GM10248 (cell line): ENCODE measurements at regions not wholly inside any gene's neighbourhood (a gene's known extent, or its start where the extent isn't known, plus 50 kb on each side); places are given as distances from the start of the nearest gene placed in this dataset.

ENCODE experiments used
- CTCF ChIA-PET: fragments of 300-600 bp; sonication (Branson Sonifier 250); formaldehyde crosslinking; extraction: SDS; loops from one replicate; lab custom pipeline; 2021; ENCODE audit warnings: antibody characterized with exemption; lab: Yijun Ruan, JAX
- POLR2A ChIA-PET: fragments of 350-650 bp; sonication (Branson Sonifier 250); formaldehyde crosslinking; extraction: SDS; loops from one replicate; lab custom pipeline; 2020; ENCODE audit warnings: antibody characterized with exemption; lab: Yijun Ruan, JAX
- DNase-seq: peaks from one replicate; pipeline ENCODE4 v3.0.0; 2012; ENCODE audit errors: extremely low spot score
- CTCF ChIP-seq: IDR thresholded peaks from 2 replicates; pipeline ENCODE4 v1.5.1; 2012; ENCODE audit warnings: mild to moderate bottlenecking, low read depth; ENCODE audit errors: extremely low read depth, missing control alignments, control extremely low read depth

- CTCF ChIA-PET, result no interaction called here
Observed at GRCh38 chr10:52410916-52411315, 96.8 kb downstream of the DKK1 start.

GRCh38 chr10:52419281-52419680 lies 105.2 kb downstream of the DKK1 start:
- ChIA-PET POLR2A (no interaction called here), CTCF (no interaction called here)
- no peak for TF ChIP-seq CTCF
- DNase-seq, result no peak

More at GRCh38 chr10:52410916-52411315, 96.8 kb downstream of the DKK1 start:
- POLR2A ChIA-PET, result no interaction called here
- no peak for DNase-seq
- TF ChIP-seq CTCF, result no peak

- no peak for DNase-seq
- CTCF ChIA-PET, result no interaction called here
- TF ChIP-seq CTCF, result no peak
- POLR2A ChIA-PET, result no interaction called here
Observed at GRCh38 chr10:52420656-52421055, 106.6 kb downstream of the DKK1 start.

GRCh38 chr10:52423369-52423768 lies 109.3 kb downstream of the DKK1 start:
- ChIA-PET CTCF (no interaction called here), POLR2A (no interaction called here)
- no peak for DNase-seq
- TF ChIP-seq CTCF, result no peak

DNA sequence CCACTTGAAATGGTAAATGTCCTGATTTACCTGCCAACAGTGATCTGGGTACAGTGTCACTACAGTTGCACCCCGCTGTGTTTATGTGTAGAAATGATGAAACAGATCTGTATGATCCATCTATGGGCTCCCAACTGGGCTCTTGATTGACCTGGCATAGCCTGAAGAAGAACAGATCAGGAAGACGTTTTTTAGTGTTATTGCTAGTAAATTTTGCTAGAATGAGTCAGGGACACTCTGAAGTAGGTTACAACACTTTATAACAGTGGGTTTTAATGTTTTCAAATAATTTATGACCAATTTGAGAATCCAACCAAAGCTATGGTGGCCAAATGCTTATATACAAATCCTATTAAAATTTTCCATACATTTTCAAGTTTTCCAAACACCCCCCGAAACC lies 110.3 kb downstream of the DKK1 start:
- POLR2A ChIA-PET, result no interaction called here
- DNase-seq, result no peak
- no peak for TF ChIP-seq CTCF
- CTCF ChIA-PET, result no interaction called here

- no peak for DNase-seq
- ChIA-PET POLR2A (no interaction called here), CTCF (interaction anchor here (1.2 kb wide), 1 partner anchor 13 kb away, joined by 4 read pairs; no protein-coding TSS in a partner anchor)
- TF ChIP-seq CTCF, result no peak
Observed at GRCh38 chr10:52434734-52435133, 120.7 kb downstream of the DKK1 start.

- CTCF ChIA-PET, result interaction anchor here (1.1 to 1.3 kb wide), 2 partner anchors 11 to 38 kb away, joined by 3 to 6 read pairs; no protein-coding TSS in a partner anchor
- DNase-seq, result no peak
- TF ChIP-seq CTCF, result no peak
- POLR2A ChIA-PET, result no interaction called here
Observed at GRCh38 chr10:52436664-52437063, 122.6 kb downstream of the DKK1 start.
